NCI-H2227 (cell line): ENCODE measurements at regions not wholly inside any gene's neighbourhood (a gene's known extent, or its start where the extent isn't known, plus 50 kb on each side); places are given as distances from the start of the nearest gene placed in this dataset.
"Not testable (repeated sequence)": the region's sequence is repeated elsewhere in the genome, so short reads cannot be mapped to it uniquely, and the experiment has no call there.

Experiments
- DNase-seq: peaks from one replicate; lab custom pipeline; 2025; ENCODE audit not compliant: unreplicated experiment; lab: John Stamatoyannopoulos, UW

DNA sequence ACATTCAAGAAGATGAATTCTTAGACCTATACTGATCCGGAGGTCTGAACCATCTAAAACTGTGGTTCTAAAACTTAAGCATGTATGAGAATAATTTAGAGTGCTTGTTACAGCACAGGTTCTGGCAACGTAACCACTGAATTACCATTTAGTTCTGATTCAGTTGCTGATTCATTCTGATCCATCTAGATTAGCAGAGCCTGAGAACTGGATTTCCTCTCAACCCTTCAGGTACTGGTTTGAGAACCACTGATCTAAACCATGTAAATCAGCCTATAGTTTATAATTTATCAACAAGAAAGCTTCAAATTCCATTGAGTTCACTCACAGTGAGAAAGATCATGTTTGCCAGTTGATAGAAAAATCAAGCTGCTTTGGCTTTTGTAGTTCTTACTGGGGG lies 1001.1 kb upstream of the EPHA6 start:
- DNase-seq = no peak

DNA sequence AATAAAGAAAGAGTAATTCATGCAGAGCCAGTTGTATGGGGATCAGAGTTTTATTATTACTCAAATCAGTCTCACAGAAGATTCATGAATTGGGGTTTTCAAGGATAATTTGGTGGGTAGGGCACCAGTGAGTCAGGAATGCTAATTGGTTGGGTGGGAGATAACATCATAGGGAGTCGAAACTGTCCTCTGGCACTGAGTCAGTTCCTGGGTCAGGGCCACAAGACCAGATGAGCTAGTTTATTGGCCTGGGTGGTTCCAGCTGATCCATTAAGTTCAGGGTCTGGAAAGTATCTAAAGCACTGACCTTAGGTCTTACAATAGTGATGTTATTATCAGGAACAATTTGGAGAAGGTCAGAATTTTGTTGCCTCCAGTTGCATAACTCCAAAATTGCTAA lies 998.6 kb upstream of the EPHA6 start:
- no peak for DNase-seq

DNA sequence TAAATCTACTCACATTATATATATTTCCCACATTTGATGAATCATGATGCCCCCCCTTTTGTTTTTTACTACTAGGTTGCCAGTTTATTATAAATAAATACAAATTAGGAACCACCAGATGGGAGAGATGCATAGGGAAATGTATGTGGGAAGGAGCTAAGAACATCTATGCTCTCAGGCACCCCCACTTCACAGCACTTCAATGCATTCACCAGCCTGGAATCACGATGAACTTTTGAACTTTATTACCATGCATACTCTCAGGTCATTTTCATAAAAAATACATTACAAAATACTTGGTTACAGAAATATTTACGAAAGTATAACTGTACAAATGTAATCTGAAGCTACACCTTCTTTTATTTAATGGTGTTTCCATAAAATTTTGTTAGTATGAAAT lies 988.0 kb upstream of the EPHA6 start:
- no peak for DNase-seq

DNA sequence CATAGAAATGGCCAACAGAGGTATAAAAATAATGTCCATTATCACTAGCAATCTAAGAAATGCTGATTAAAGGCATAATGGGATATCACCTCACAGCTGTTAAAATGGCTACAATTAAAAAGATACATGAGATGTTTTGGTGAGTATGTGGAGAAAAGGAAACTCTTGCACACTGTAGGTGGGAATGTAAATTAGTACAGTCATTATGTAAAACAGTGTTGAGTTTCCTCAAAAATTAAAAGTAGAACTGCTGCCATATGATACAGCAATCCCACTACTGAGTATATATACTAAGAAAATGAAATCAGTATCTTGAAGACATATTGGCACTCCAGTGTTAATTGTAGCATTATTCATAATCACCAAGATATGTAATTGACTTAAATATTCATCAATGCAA lies 982.2 kb upstream of the EPHA6 start:
- no peak for DNase-seq

DNA sequence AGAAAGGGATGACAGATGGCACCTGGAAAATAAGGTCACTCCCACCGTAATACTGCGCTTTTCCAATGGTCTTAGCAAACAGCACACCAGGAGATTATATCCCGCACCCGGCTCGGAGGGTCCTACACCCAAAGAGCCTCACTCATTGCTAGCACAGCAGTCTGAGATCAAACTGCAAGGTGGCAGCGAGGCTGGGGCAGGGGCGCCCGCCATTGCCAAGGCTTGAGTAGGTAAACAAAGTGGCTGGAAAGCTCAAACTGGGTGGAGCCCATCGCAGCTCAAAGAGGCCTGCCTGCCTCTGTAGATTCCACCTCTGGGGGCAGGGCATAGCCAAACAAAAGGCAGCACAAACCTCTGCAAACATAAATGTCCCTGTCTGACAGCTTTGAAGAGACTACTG lies 953.8 kb upstream of the EPHA6 start:
- DNase-seq = not testable (repeated sequence)

DNA sequence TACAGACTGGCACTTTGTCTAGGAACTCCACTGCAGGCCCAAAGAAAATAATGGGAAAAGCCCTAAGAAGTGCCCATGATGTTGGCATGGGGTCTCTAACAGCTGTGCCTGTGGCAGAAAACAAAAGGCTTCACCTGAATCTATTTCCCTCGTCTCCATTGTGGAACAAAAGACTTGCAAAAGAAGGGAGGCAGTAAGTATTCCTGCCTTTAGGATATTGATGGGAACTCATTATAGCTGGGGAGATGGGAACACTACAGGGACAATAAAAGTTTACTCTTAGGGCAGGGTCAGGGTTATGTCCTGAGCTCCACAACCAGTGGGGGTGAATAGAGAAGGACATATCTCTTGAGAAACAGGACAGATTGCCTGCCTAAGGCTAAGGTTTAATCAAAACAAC lies 930.6 kb upstream of the EPHA6 start:
- DNase-seq = no peak

DNA sequence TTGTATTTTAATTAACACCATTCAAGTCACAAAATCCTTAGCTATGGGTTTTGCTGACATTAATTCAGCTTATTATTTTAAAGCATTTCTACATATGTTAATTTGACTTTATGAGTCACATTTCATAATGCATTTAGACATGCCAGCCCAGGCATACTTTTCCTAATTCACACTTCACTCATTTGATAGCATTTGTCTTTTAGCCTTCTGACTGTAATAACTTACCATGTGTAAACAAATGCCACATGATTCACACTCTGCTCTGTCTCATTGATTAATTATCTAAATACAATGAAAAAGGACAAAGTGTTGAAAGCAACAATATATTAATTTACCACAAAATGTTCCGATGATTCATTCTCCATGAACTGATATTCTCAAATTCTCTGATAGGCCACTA lies 927.8 kb upstream of the EPHA6 start:
- DNase-seq = no peak

DNA sequence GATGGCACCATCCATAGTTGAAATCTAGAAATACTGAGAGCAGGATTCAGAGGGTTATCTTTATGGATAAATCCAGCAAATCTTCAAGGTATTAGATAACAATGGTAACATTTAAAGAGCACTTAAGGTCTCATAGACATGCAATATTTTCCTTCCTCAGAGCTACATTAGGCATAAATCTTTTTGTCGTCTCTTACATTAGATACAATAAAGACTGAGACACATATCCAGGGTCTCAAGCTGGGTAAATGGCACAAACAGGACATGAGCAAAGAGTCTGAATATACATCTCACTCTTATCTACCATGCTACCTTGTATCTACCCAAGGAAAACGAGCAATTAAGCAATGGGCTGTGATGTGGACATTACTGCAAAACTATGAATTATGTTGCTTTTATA lies 927.3 kb upstream of the EPHA6 start:
- DNase-seq = no peak

DNA sequence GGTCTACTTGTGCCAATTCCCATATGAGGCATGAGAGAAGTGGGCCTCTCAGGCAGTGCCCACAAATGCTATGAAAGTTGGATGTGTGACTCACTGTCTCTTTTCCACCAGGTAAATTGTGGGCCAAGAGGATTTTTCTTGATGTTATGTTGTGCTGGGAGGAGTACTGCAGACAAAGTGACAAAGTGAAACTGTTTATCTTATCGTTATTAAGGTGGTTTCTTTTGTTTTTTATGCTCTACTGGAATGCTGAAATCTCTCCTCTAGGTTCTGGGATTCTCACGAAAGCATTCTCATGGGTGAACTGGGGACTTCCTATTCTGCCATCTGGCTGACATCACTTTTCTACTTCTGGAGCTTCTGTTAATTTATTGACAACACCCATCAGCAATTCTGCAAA lies 919.6 kb upstream of the EPHA6 start:
- DNase-seq = no peak

DNA sequence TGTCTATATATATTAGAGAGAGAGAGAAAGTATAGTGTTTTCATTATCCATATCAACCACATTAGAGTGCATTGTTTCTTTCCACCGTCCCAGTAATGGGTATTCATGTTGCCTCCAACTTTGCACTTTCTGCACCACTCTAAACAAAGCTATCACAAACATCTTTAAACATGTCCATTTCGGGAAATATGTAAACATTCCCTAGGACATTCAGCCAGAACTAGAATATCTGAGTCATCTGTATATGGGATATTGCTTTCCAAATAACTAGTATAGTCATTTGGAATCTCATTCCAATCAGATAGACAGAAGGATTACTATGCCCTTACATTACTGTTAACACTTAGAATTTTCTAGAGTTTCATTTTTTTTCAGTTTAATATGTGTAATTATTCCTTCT lies 914.9 kb upstream of the EPHA6 start:
- DNase-seq = no peak

DNA sequence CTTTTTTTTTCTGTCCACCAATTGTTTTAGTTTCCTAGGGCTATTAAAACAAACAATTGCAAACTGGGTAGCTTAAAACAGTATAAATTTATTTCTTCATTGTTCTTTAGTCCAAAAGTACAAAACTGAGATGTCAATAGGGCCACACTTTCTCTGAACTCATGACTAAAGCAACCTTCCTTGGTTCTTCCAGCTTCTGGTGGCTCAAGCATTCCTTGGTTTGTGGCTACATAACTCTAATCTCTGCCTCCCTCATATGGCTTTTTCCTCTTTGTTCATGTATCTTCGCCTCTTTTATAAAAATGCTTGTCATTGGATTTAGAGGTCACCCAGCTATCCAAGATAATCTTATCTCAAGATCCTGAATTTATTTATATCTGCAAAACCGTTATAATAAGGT lies 914.5 kb upstream of the EPHA6 start:
- no peak for DNase-seq

DNA sequence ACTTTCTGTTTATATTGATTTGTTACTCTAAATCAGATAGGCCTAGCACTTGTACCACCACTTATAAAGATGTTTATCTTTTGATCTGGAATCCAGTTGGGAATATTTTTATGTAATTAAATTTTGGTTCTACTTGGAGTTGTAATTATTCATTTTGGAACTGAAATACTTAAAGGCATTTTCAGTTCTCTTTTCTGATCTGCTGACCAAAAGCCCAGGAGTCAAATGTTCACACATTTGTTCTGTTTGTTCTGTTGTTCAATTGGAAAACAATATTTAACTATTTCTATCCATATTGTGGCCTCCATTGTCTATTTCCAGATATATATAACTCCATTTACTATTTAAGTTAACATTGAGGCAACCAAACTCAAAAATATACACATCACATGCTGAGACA lies 912.4 kb upstream of the EPHA6 start:
- no peak for DNase-seq

DNA sequence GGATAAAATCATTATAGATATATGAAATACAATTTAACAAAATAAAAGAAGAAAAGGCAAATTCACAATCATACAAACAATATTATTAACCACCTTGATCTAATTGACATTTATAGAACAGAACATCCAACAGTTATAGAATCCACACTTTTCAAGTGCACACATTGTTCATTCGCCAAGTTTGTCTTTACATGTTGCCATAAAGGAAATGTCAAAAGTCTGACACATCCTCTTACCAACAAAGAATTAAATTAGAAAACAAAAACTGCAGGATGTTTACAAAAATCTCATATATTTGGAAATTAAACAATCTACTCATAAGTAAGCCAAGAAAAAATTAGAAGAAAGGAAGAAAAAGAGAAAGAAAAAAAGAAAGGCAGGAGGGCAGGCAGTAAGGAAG lies 909.2 kb upstream of the EPHA6 start:
- no peak for DNase-seq

DNA sequence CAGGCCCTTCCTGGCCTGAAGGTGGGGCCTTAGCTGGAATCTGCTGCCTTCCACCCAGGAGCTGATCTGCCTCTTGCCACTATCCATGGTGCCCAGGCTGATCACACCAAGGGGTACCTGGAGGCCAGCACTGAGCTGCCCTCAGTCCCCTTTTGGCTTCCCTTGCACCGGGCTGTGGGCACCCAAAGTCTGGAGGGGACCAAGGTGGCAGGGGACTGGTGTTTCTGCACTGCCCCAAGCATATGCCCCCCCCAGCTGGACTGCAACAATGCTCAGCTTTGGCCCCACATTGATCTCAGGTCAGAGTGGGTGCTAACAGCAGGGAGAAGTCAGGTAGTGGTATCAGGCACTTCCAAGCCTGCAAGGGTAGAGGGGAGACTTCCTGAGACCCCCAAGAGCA lies 902.6 kb upstream of the EPHA6 start:
- DNase-seq = no peak

DNA sequence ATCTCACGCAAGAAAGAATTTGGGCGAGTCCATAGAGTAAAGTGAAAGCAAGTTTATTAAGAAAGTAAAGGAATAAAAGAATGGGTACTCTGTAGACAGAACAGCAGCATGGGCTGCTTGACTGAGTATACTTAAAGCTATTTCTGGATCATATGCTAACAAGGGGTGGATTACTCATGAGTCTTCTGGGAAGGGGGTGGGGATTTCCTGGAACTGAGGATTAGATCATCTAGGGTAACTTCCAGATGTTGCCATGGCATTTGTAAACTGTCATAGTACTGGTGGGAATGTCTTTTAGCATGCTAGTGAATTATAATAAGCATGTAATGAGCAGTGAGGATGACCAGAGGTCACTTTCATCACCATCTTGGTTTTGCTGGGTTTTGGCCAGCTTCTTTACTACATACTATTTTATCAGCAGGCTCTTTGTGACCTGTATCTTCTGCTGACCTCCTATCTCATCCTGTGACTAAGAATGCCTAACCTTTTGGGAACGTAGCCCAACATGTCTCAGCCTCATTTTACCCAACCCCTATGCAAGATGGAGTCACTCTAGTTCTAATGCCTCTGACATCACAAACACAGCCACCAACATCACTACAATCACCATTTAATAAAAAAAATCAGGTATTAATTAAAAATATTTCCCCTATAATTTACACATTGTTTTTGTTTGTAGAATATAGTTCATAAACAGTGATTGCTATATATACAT lies 890.7 kb upstream of the EPHA6 start:
- DNase-seq = no peak

DNA sequence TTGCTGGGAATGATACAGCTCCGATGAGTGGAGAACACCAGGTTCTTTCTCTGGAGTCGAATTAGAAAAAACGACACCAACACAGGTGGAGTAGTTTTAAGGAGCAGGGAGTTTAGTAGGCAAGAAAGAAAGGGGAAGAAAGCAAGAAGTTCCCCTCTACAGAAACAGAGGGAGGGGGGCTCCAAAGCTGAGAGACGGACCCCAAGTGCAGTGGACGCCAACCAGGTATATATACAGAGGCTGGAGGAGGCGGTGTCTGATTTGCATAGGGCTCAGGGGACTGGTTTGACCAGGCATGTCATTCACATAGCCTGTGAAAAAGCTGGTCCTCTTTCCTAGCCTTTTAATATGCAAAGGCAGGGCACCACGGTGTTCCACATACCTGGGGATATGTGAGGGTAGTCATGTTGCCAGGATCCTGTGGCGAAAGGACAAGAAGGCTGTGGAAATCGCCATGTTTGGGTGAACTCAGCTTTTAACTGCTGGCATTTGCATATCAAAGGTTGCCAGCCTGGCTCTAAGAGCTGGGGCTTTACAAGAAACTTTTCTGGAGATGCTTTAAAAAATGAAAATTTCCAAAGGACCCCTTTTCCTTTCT lies 887.4 kb upstream of the EPHA6 start:
- no peak for DNase-seq

DNA sequence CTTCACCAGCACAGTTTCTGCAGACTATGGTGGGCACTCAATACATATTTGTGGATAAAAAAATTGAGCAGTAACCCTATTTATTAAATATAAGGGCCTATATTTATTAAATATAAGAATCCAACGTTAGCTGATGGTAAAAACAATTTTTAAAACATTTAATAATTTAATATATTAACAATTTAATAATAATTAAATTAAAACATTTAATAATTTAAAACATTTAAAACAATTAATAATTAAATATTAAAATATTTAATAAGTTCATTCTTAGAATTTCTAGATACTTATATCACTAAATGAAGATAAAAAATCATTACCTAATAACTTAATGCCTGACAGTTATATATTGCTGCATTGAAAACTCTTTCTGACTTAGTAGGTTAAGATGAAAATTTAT lies 880.2 kb upstream of the EPHA6 start:
- DNase-seq = no peak

DNA sequence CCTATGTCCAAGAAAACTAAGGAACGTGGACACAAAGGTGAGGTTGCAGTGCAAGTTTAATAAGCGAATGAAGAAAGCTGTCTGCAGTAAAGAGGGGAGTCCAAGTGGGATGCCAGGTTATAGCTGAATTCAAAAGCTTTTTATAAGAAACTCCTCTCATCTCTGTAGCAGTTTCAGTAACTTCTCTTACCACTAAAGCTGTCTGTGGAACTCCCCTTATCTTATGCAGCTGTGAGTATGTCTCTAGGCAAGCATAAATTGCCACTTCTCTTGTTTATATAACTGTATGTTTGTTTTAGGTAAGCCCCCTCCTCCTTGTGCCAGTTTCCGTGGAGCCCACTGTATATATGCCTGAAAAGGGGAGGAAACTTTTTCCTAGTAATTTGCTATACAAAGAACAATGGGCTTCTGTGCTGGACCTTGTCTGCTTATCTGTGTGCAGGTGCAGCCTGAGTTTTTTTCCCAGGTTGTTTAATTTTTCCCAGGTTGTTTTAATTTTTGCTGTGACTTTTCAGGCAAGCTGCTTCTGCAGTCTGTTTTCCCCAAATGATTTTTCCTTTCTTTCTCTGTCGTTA lies 875.1 kb upstream of the EPHA6 start:
- DNase-seq = no peak

DNA sequence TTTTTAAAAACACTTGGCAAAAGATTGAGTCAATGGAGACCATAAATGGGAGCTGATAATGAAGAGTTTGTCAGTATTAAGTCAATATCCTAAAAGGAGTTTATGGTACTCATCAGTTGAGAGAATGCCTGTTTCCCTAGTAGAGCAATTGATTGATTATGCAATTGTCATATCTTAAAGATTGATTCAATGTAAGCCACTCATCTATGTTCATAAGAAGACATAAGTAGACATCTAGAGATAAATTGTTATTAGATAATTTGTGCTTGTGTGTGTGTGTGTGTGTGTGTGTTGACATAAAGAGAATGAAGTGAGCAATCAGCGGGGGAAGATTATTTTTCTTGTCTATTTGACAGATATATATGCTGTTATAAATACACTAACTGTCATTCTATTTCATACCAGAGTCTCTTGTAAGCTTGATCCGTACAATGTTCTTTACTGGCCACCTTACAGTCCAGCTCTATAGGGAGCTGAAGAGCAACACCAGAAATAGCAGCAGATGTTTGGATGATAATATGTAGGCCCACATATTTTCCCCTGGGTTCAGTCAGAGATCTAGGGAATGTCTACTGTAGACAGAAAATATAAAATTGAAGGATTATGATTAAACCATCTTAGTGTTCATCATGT lies 848.6 kb upstream of the EPHA6 start:
- DNase-seq = no peak

DNA sequence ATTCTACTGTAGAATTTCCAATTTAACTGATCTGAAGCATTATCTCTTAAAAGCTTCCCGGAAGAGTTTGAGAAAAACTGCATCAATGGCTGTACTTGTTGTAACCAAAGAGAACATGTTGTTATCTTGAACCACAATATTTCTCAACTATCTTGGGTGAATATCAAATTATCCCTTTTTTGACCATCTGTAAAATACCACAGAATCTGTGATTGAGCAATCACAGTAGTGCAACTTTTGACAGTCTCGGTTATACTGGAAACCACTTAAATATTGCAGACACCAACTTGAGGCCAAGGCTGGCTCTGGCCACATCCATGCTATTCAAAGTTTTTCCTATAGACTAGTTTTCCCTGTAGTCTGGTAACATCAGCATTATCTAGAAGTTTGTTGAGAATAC lies 842.8 kb upstream of the EPHA6 start:
- DNase-seq = no peak

DNA sequence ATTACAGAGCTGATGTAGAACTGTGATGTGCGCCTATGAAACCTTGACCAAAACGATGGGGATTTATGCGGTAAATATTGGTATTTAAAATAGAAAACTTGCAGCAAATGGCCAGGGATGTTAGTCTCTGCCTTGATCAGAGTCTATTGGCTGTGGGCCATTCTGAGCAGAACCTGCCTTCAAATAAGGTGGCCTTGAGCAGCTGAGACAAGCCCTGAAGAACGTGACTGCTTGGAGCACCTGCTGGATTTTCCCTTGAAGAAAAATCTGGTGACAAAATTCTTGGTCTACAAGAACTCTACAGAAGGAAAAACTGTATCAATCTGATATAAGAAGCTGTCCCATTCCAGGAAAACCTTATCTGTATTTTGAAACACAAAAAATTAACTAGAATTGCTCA lies 820.1 kb upstream of the EPHA6 start:
- DNase-seq = no peak

DNA sequence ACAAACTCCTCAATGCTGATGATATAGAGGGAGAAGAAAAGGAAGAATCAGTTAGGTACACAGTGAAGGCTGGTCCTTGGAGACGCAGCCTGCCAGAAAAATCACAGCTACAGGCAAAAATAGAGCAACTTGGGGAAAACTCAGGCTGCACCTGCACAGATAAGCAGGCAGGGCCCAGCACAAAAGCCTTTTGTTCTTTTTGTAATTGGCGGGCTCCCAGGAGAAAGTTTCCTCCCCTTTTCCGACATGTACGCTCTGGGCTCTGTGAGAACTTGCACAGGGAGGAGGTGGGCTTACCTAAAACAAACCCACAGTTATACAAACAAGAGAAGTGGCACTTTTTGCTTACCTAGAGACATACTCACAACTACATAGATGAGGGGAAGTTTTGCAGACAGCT lies 813.4 kb upstream of the EPHA6 start:
- no peak for DNase-seq
